ENCODE measurements at regions not wholly inside any gene's neighbourhood (a gene's known extent, or its start where the extent isn't known, plus 50 kb on each side); places are given as distances from the start of the nearest gene placed in this dataset.
A peak's percentile ranks its signal among the peaks of the same experiment; 100 is the strongest.

DNA sequence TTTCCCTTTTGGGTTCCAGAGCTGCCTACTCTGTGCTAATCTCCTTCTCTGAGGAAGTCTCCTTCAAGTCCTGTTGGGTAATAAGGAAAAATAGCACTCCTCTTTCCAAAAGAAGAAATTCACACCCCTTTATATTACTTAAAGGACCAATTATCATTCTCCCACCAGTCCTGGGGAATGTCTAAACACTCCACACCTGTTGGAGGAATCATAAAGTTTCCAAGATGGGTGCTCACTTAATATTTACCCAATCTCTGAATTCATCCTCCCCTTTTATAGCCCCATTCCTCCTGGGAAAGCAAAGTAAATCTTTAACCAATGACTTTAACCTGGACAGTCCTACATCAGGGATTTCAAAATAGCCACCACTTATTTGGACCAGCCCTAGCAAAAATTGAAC lies 873.1 kb downstream of the KCNT2 start:
- no peak overlapping the region for H3K4me3 ChIP-seq (replicated peaks in 1 of 2; ENCODE audit: low read depth in 1 of 2, low read length in 2 of 2)
- no peak overlapping the region for H3K27ac ChIP-seq (ENCODE audit: low read depth, low read length)
- H3K9me2 ChIP-seq (ENCODE audit: insufficient read depth): no peaks in the 10 kb centered on the region
- intact Hi-C loops (cut with micrococcal nuclease): no loop called here
- RAD21 ChIA-PET (ENCODE audit: low non-redundant PET in 1 of 2, low total read pairs in 2 of 2, uncharacterized antibody in 2 of 2, unreplicated experiment in 2 of 2): no interaction called here
- no peaks in the 10 kb centered on the region for H3K36me3 ChIP-seq (ENCODE audit: control insufficient read depth in 1 of 2, insufficient read depth in 2 of 2, low read length in 2 of 2)
- H3K9ac ChIP-seq (ENCODE audit: low read length): no peak overlapping the region
- H2AFZ ChIP-seq (ENCODE audit: low read depth, low read length, poor library complexity, severe bottlenecking): no peak overlapping the region
- DNase-seq (ENCODE audit: low read depth, low spot score) (no peak), ATAC-seq (no peak)
- no peaks in the 10 kb centered on the region for H3K79me2 ChIP-seq (ENCODE audit: insufficient read depth, low read length)
- POLR2A ChIA-PET: no interaction called here
- H3K4me1 ChIP-seq (ENCODE audit: control insufficient read depth in 1 of 2, insufficient read depth in 2 of 2, low read length in 2 of 2): no peaks in the 10 kb centered on the region; a peak in 1 of 4 replicates
- TF ChIP-seq SP1 (IDR thresholded peaks at IDR 0.05; ENCODE audit: low read depth): no peak
- TF ChIP-seq TCF7L2 (IDR thresholded peaks at IDR 0.05; ENCODE audit: borderline replicate concordance, extremely low read depth, insufficient read depth, insufficient read length): no peak
- no peak for TF ChIP-seq YY1 (IDR thresholded peaks at IDR 0.05; ENCODE audit: extremely low read depth, insufficient replicate concordance, low read depth, low read length)
- no peak for TF ChIP-seq ELF1 (IDR thresholded peaks at IDR 0.05; ENCODE audit: borderline replicate concordance, low read depth)
- TF ChIP-seq EZH2phosphoT487 (IDR thresholded peaks at IDR 0.05; ENCODE audit: borderline replicate concordance): no peak
- TF ChIP-seq ZFX (IDR thresholded peaks at IDR 0.05): no peak
- no peak for TF ChIP-seq POLR2A (IDR thresholded peaks at IDR 0.05; ENCODE audit: borderline replicate concordance, extremely low read depth, insufficient read depth, insufficient read length)
- no peaks in the 10 kb centered on the region for H4K20me1 ChIP-seq (ENCODE audit: insufficient read depth)
- no peaks in the 10 kb centered on the region for H3K9me3 ChIP-seq (ENCODE audit: control insufficient read depth in 1 of 2, insufficient read depth in 1 of 2, low read depth in 1 of 2, low read length in 2 of 2)
- no TSS peak for BruUV-seq (replicated peaks)
- H3K4me2 ChIP-seq (ENCODE audit: low read length): no peak overlapping the region
- H3K27me3 ChIP-seq (ENCODE audit: insufficient read depth, low read length): no peaks in the 10 kb centered on the region
- CTCF ChIA-PET: no interaction called here

DNA sequence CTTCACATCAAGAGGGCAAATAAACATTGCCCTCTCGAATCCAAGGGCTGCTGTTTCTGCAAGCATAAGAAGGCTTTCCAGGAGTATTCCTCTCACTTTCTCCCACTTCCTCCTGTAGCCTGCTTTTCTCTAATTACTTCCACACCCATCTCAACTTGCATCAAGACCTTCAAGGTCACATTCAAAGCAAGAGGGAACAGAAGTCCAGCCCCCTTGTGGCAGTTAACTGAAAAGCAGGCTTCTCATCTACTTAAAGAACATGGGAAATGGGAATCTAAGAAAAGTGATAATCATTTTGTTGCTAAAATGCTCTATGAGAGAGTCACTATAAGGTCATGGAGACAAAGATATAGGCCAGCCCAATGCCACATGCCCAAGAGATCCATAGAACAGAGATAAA lies 874.4 kb downstream of the KCNT2 start:
- TF ChIP-seq RAD21 (IDR thresholded peaks at IDR 0.05; ENCODE audit: low read depth): peak; percentile 23; the same call in 1 of the 2 replicates
- TF ChIP-seq, protein P1, sequence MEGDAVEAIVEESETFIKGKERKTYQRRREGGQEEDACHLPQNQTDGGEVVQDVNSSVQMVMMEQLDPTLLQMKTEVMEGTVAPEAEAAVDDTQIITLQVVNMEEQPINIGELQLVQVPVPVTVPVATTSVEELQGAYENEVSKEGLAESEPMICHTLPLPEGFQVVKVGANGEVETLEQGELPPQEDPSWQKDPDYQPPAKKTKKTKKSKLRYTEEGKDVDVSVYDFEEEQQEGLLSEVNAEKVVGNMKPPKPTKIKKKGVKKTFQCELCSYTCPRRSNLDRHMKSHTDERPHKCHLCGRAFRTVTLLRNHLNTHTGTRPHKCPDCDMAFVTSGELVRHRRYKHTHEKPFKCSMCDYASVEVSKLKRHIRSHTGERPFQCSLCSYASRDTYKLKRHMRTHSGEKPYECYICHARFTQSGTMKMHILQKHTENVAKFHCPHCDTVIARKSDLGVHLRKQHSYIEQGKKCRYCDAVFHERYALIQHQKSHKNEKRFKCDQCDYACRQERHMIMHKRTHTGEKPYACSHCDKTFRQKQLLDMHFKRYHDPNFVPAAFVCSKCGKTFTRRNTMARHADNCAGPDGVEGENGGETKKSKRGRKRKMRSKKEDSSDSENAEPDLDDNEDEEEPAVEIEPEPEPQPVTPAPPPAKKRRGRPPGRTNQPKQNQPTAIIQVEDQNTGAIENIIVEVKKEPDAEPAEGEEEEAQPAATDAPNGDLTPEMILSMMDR (IDR thresholded peaks at IDR 0.05 in 2 of 3, conservative IDR thresholded peaks at IDR 0.05 in 1 of 3; ENCODE audit: borderline replicate concordance in 1 of 3, insufficient read depth in 1 of 3, low read depth in 2 of 3, low read length in 2 of 3): peak; percentile 13 to 71 (median 59); a peak in 4 of 6 replicates
- TF ChIP-seq POLR2A (IDR thresholded peaks at IDR 0.05; ENCODE audit: borderline replicate concordance, extremely low read depth, insufficient read depth, insufficient read length): no peak
- 0 out of 2 replicates have a peak, but pooled peaks have one; percentile 21 for TF ChIP-seq CBX3 (IDR thresholded peaks at IDR 0.05; ENCODE audit: low read depth)
- TF ChIP-seq TCF7L2 (IDR thresholded peaks at IDR 0.05; ENCODE audit: borderline replicate concordance, extremely low read depth, insufficient read depth, insufficient read length): no peak
- no peak for TF ChIP-seq EGR1 (IDR thresholded peaks at IDR 0.05; ENCODE audit: low read depth)
- TF ChIP-seq, protein P2, sequence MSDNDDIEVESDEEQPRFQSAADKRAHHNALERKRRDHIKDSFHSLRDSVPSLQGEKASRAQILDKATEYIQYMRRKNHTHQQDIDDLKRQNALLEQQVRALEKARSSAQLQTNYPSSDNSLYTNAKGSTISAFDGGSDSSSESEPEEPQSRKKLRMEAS (IDR thresholded peaks at IDR 0.05): no peak
- no peak for TF ChIP-seq CEBPB (IDR thresholded peaks at IDR 0.05; ENCODE audit: low read depth)
- Histone ChIP-seq H3K9ac (ENCODE audit: low read length) (no peak overlapping the region), H3K4me1 (ENCODE audit: control insufficient read depth in 1 of 2, insufficient read depth in 2 of 2, low read length in 2 of 2) (no peaks in the 10 kb centered on the region; a peak in 1 of 4 replicates), H3K9me3 (ENCODE audit: control insufficient read depth in 1 of 2, insufficient read depth in 1 of 2, low read depth in 1 of 2, low read length in 2 of 2) (no peaks in the 10 kb centered on the region), H3K9me2 (ENCODE audit: insufficient read depth) (no peaks in the 10 kb centered on the region), H4K20me1 (ENCODE audit: insufficient read depth) (no peaks in the 10 kb centered on the region), H3K27ac (ENCODE audit: low read depth, low read length) (no peak overlapping the region), H3K4me2 (ENCODE audit: low read length) (no peak overlapping the region), H3K27me3 (ENCODE audit: insufficient read depth, low read length) (no peaks in the 10 kb centered on the region), H3K4me3 (replicated peaks in 1 of 2; ENCODE audit: low read depth in 1 of 2, low read length in 2 of 2) (no peak overlapping the region), H3K36me3 (ENCODE audit: control insufficient read depth in 1 of 2, insufficient read depth in 2 of 2, low read length in 2 of 2) (no peaks in the 10 kb centered on the region), H3K79me2 (ENCODE audit: insufficient read depth, low read length) (no peaks in the 10 kb centered on the region), H2AFZ (ENCODE audit: low read depth, low read length, poor library complexity, severe bottlenecking) (no peak overlapping the region)
- RAD21 ChIA-PET (ENCODE audit: low non-redundant PET in 1 of 2, low total read pairs in 2 of 2, uncharacterized antibody in 2 of 2, unreplicated experiment in 2 of 2): no interaction called here
- CTCF ChIA-PET: no interaction called here
- POLR2A ChIA-PET: no interaction called here
- ATAC-seq (peak; percentile 63), DNase-seq (ENCODE audit: low read depth, low spot score) (peak; percentile 21)
- intact Hi-C loops (cut with micrococcal nuclease): no loop called here
- BruUV-seq (replicated peaks): no TSS peak

All from HCT116 (cell line).